ENCODE measurements at regions not wholly inside any gene's neighbourhood (a gene's known extent, or its start where the extent isn't known, plus 50 kb on each side); places are given as distances from the start of the nearest gene placed in this dataset.
"Not testable (repeated sequence)": the region's sequence is repeated elsewhere in the genome, so short reads cannot be mapped to it uniquely, and the experiment has no call there.

GRCh38 chr22:48620460-48620859 is 1207.2 kb downstream of the BRD1 start:
- H3K36me3 ChIP-seq (replicated peaks in 1 of 2; ENCODE audit: control insufficient read depth in 2 of 2, insufficient read depth in 2 of 2, low read length in 2 of 2); H3K4me1 ChIP-seq (ENCODE audit: control insufficient read depth in 2 of 2, insufficient read depth in 1 of 2, low read depth in 1 of 2, low read length in 2 of 2); H3K27ac ChIP-seq (replicated peaks; ENCODE audit: low read length); H2AK5ac ChIP-seq (ENCODE audit: low read depth, low read length); H3K9ac ChIP-seq (ENCODE audit: low read depth, low read length, poor library complexity); H3K4me3 ChIP-seq (ENCODE audit: low read length in 2 of 2); H3K18ac ChIP-seq (ENCODE audit: low read length); H4K91ac ChIP-seq (ENCODE audit: low read depth, low read length, poor library complexity); H2BK5ac ChIP-seq (ENCODE audit: low read length); H4K8ac ChIP-seq (ENCODE audit: low read depth, low read length); H2BK15ac ChIP-seq (ENCODE audit: low read length); H3K9me3 ChIP-seq (replicated peaks in 1 of 2; ENCODE audit: control insufficient read depth in 2 of 2, insufficient read depth in 1 of 2, low read depth in 1 of 2, low read length in 2 of 2); H3K14ac ChIP-seq (ENCODE audit: low read length); H3K4ac ChIP-seq (ENCODE audit: low read length); H2BK12ac ChIP-seq (ENCODE audit: low read length); H3K4me2 ChIP-seq (ENCODE audit: insufficient read depth, low read length, poor library complexity, severe bottlenecking); H2AFZ ChIP-seq (ENCODE audit: low read length); H3K23ac ChIP-seq (ENCODE audit: low read depth, low read length, poor library complexity); DNase-seq (ENCODE audit: low spot score); H3K27me3 ChIP-seq (ENCODE audit: control insufficient read depth in 3 of 3, insufficient read depth in 3 of 3, low read depth in 1 of 3, low read length in 3 of 3); H2BK120ac ChIP-seq (ENCODE audit: low read depth, low read length): not testable (repeated sequence)
- WGBS, 2 donors (ENCODE audit: extremely low coverage in 2 of 2, insufficient read length in 2 of 2, insufficient replicate concordance in 1 of 2): no CpG with 5 or more reads among the region's 2 CpGs
- H3K79me1 ChIP-seq (ENCODE audit: low read depth, low read length): peaks cover 16% of the 10 kb centered on the region

GRCh38 chr22:48619721-48620120 is 1208.0 kb downstream of the BRD1 start:
- Histone ChIP-seq H3K36me3 (replicated peaks in 1 of 2; ENCODE audit: control insufficient read depth in 2 of 2, insufficient read depth in 2 of 2, low read length in 2 of 2) (no peaks in the 10 kb centered on the region), H3K14ac (ENCODE audit: low read length) (no peak overlapping the region), H3K9me3 (replicated peaks in 1 of 2; ENCODE audit: control insufficient read depth in 2 of 2, insufficient read depth in 1 of 2, low read depth in 1 of 2, low read length in 2 of 2) (no peaks in the 10 kb centered on the region), H3K4ac (ENCODE audit: low read length) (no peak overlapping the region), H3K27me3 (ENCODE audit: control insufficient read depth in 3 of 3, insufficient read depth in 3 of 3, low read depth in 1 of 3, low read length in 3 of 3) (no peaks in the 10 kb centered on the region), H2BK5ac (ENCODE audit: low read length) (no peak overlapping the region), H3K4me3 (ENCODE audit: low read length in 2 of 2) (no peak overlapping the region), H3K4me2 (ENCODE audit: insufficient read depth, low read length, poor library complexity, severe bottlenecking) (no peak overlapping the region), H2BK12ac (ENCODE audit: low read length) (no peak overlapping the region), H3K18ac (ENCODE audit: low read length) (no peak overlapping the region), H4K8ac (ENCODE audit: low read depth, low read length) (no peak overlapping the region), H3K79me1 (ENCODE audit: low read depth, low read length) (peaks cover 16% of the 10 kb centered on the region), H3K27ac (replicated peaks; ENCODE audit: low read length) (no peak overlapping the region), H2AFZ (ENCODE audit: low read length) (no peak overlapping the region), H2BK120ac (ENCODE audit: low read depth, low read length) (no peak overlapping the region), H4K91ac (ENCODE audit: low read depth, low read length, poor library complexity) (no peak overlapping the region), H3K23ac (ENCODE audit: low read depth, low read length, poor library complexity) (no peak overlapping the region), H2BK15ac (ENCODE audit: low read length) (no peak overlapping the region), H3K4me1 (ENCODE audit: control insufficient read depth in 2 of 2, insufficient read depth in 1 of 2, low read depth in 1 of 2, low read length in 2 of 2) (no peaks in the 10 kb centered on the region), H2AK5ac (ENCODE audit: low read depth, low read length) (no peak overlapping the region), H3K9ac (ENCODE audit: low read depth, low read length, poor library complexity) (no peak overlapping the region)
- WGBS, 2 donors (ENCODE audit: extremely low coverage in 2 of 2, insufficient read length in 2 of 2, insufficient replicate concordance in 1 of 2): no CpG with 5 or more reads among the region's 20 CpGs
- DNase-seq (ENCODE audit: low spot score): no peak

GRCh38 chr22:48618326-48618725 is 1209.3 kb downstream of the BRD1 start:
- DNase-seq (ENCODE audit: low spot score): no peak
- Histone ChIP-seq H3K18ac (ENCODE audit: low read length) (peak overlapping the region; percentile 51), H3K27ac (replicated peaks; ENCODE audit: low read length) (no peak overlapping the region), H2AK5ac (ENCODE audit: low read depth, low read length) (no peak overlapping the region), H3K23ac (ENCODE audit: low read depth, low read length, poor library complexity) (no peak overlapping the region), H2BK12ac (ENCODE audit: low read length) (no peak overlapping the region), H3K79me1 (ENCODE audit: low read depth, low read length) (peaks cover 12% of the 10 kb centered on the region), H3K27me3 (ENCODE audit: control insufficient read depth in 3 of 3, insufficient read depth in 3 of 3, low read depth in 1 of 3, low read length in 3 of 3) (no peaks in the 10 kb centered on the region), H3K4ac (ENCODE audit: low read length) (no peak overlapping the region), H2BK120ac (ENCODE audit: low read depth, low read length) (no peak overlapping the region), H3K14ac (ENCODE audit: low read length) (no peak overlapping the region), H2BK15ac (ENCODE audit: low read length) (no peak overlapping the region), H3K4me3 (ENCODE audit: low read length in 2 of 2) (no peak overlapping the region), H4K91ac (ENCODE audit: low read depth, low read length, poor library complexity) (no peak overlapping the region), H2BK5ac (ENCODE audit: low read length) (no peak overlapping the region), H3K9ac (ENCODE audit: low read depth, low read length, poor library complexity) (no peak overlapping the region), H4K8ac (ENCODE audit: low read depth, low read length) (no peak overlapping the region), H3K4me2 (ENCODE audit: insufficient read depth, low read length, poor library complexity, severe bottlenecking) (no peak overlapping the region), H3K36me3 (replicated peaks in 1 of 2; ENCODE audit: control insufficient read depth in 2 of 2, insufficient read depth in 2 of 2, low read length in 2 of 2) (no peaks in the 10 kb centered on the region), H2AFZ (ENCODE audit: low read length) (no peak overlapping the region), H3K9me3 (replicated peaks in 1 of 2; ENCODE audit: control insufficient read depth in 2 of 2, insufficient read depth in 1 of 2, low read depth in 1 of 2, low read length in 2 of 2) (no peaks in the 10 kb centered on the region), H3K4me1 (ENCODE audit: control insufficient read depth in 2 of 2, insufficient read depth in 1 of 2, low read depth in 1 of 2, low read length in 2 of 2) (no peaks in the 10 kb centered on the region)
- WGBS, 2 donors (ENCODE audit: extremely low coverage in 2 of 2, insufficient read length in 2 of 2, insufficient replicate concordance in 1 of 2): no CpG with 5 or more reads among the region's 18 CpGs

- Histone ChIP-seq H3K4ac (ENCODE audit: low read length) (no peak overlapping the region), H2BK5ac (ENCODE audit: low read length) (peak overlapping the region; percentile 13), H4K8ac (ENCODE audit: low read depth, low read length) (no peak overlapping the region), H2BK12ac (ENCODE audit: low read length) (no peak overlapping the region), H3K9ac (ENCODE audit: low read depth, low read length, poor library complexity) (no peak overlapping the region), H2BK120ac (ENCODE audit: low read depth, low read length) (no peak overlapping the region), H2BK15ac (ENCODE audit: low read length) (no peak overlapping the region), H3K9me3 (replicated peaks in 1 of 2; ENCODE audit: control insufficient read depth in 2 of 2, insufficient read depth in 1 of 2, low read depth in 1 of 2, low read length in 2 of 2) (no peaks in the 10 kb centered on the region), H4K91ac (ENCODE audit: low read depth, low read length, poor library complexity) (no peak overlapping the region), H2AFZ (ENCODE audit: low read length) (no peak overlapping the region), H2AK5ac (ENCODE audit: low read depth, low read length) (no peak overlapping the region), H3K27me3 (ENCODE audit: control insufficient read depth in 3 of 3, insufficient read depth in 3 of 3, low read depth in 1 of 3, low read length in 3 of 3) (no peaks in the 10 kb centered on the region), H3K79me1 (ENCODE audit: low read depth, low read length) (peaks cover 13% of the 10 kb centered on the region), H3K4me2 (ENCODE audit: insufficient read depth, low read length, poor library complexity, severe bottlenecking) (no peak overlapping the region), H3K27ac (replicated peaks; ENCODE audit: low read length) (no peak overlapping the region), H3K4me3 (ENCODE audit: low read length in 2 of 2) (no peak overlapping the region), H3K18ac (ENCODE audit: low read length) (peak overlapping the region; percentile 28), H3K36me3 (replicated peaks in 1 of 2; ENCODE audit: control insufficient read depth in 2 of 2, insufficient read depth in 2 of 2, low read length in 2 of 2) (no peaks in the 10 kb centered on the region), H3K4me1 (ENCODE audit: control insufficient read depth in 2 of 2, insufficient read depth in 1 of 2, low read depth in 1 of 2, low read length in 2 of 2) (no peaks in the 10 kb centered on the region), H3K14ac (ENCODE audit: low read length) (peak overlapping the region; percentile 51), H3K23ac (ENCODE audit: low read depth, low read length, poor library complexity) (no peak overlapping the region)
- WGBS, 2 donors (ENCODE audit: extremely low coverage in 2 of 2, insufficient read length in 2 of 2, insufficient replicate concordance in 1 of 2): no CpG with 5 or more reads among the region's 13 CpGs
- no peak for DNase-seq (ENCODE audit: low spot score)
Measured at GRCh38 chr22:48616656-48617055, 1211.0 kb downstream of the BRD1 start.
